ENCODE measurements at regions not wholly inside any gene's neighbourhood (a gene's known extent, or its start where the extent isn't known, plus 50 kb on each side); places are given as distances from the start of the nearest gene placed in this dataset.

DNA sequence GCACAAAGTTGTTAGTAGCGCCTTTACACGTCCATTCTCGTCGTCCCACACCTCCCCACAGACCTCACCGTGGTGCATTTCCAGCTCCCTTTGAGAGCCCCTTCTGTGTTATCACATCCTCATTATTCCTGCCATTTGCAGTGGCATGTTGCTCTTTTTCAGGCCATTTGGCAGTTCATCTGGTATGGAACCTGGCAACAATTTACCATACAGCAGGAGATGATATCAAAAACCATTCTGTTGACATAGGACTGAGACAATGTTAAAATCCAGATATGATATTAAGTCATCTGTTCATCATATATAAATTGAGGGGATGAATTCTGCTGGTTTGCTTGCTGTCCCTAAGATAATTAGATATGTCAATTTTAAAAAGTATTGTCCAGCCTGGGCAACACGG is 83.0 kb downstream of the TMEM174 start:
- no peak overlapping the region for H3K27ac ChIP-seq
- DNase-seq (ENCODE audit: low read depth in 1 of 2, low spot score in 2 of 2) = no peak
- H3K36me3 ChIP-seq = no peaks in the 10 kb centered on the region
- no peaks in the 10 kb centered on the region for H3K9me3 ChIP-seq (replicated peaks)
- H3K27me3 ChIP-seq (replicated peaks) = no peaks in the 10 kb centered on the region
- no peak overlapping the region for H3K4me3 ChIP-seq
- peaks cover 5% of the 10 kb centered on the region; the same call in 1 of the 2 replicates for H3K4me1 ChIP-seq (replicated peaks)

GRCh38 chr5:73254642-73255041 is 81.6 kb downstream of the TMEM174 start:
- no peak overlapping the region for H3K27ac ChIP-seq
- H3K4me1 ChIP-seq (replicated peaks) = peaks cover 5% of the 10 kb centered on the region; the same call in 1 of the 2 replicates
- no peak overlapping the region for H3K4me3 ChIP-seq
- H3K9me3 ChIP-seq (replicated peaks) = no peaks in the 10 kb centered on the region
- no peaks in the 10 kb centered on the region for H3K36me3 ChIP-seq
- DNase-seq (ENCODE audit: low read depth in 1 of 2, low spot score in 2 of 2) = no peak
- no peaks in the 10 kb centered on the region for H3K27me3 ChIP-seq (replicated peaks)

GRCh38 chr5:73253047-73253660 is 80.2 kb downstream of the TMEM174 start:
- no peak for DNase-seq (ENCODE audit: low read depth in 1 of 2, low spot score in 2 of 2)
- H3K27me3 ChIP-seq (replicated peaks) = no peaks in the 10 kb centered on the region

DNA sequence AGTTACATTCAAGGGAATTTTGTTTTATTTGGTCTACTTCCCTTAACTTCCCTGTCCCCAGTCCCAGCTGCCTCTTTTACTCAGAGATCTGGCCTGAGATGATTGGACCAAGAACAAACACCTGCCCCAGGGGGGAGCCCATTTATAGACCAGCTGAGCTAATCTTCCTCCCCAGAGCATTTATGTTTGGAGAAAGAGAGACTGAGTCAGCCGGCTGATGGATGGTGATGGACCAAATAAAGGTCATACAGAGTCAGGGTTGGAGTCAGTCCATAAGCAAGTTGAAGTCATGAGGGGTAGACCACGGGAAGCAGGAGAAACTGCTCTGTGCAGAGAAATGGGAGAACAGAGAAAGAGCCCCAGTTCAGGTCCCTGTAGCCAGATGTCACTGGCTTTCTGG is 77.7 kb downstream of the TMEM174 start:
- no peaks in the 10 kb centered on the region for H3K36me3 ChIP-seq
- H3K27ac ChIP-seq = no peak overlapping the region
- no peak for DNase-seq (ENCODE audit: low read depth in 1 of 2, low spot score in 2 of 2)
- no peak overlapping the region for H3K4me3 ChIP-seq
- no peaks in the 10 kb centered on the region for H3K9me3 ChIP-seq (replicated peaks)
- peaks cover 5% of the 10 kb centered on the region; the same call in 1 of the 2 replicates for H3K4me1 ChIP-seq (replicated peaks)
- no peaks in the 10 kb centered on the region for H3K27me3 ChIP-seq (replicated peaks)

More at GRCh38 chr5:73253047-73253660, 80.2 kb downstream of the TMEM174 start:
- Histone ChIP-seq H3K36me3 (no peaks in the 10 kb centered on the region), H3K4me1 (replicated peaks) (peaks cover 5% of the 10 kb centered on the region; the same call in 1 of the 2 replicates), H3K9me3 (replicated peaks) (no peaks in the 10 kb centered on the region), H3K27ac (no peak overlapping the region), H3K4me3 (no peak overlapping the region)

DNA sequence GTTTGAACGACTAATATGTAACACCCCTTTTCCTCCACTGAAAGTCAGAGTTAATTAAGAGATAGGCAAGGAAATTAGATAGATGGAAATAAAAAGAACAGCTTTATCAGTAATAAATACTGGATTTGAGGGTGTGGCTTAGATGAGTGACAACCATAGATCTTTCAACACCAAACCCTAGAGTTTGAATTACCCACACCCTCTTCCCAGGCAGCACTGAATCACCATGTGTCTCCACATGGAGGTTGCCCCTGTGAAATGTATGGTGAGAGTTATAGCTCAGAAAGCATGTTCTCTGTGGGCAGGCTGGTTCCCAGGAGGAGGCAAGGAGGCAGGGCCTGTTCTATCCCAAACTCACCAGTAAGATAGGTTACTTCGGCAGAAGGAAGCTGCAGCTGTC is 69.7 kb downstream of the TMEM174 start:
- H3K4me1 ChIP-seq (replicated peaks) = no peaks in the 10 kb centered on the region
- no peak overlapping the region for H3K4me3 ChIP-seq
- H3K9me3 ChIP-seq (replicated peaks) = no peaks in the 10 kb centered on the region
- no peak for DNase-seq (ENCODE audit: low read depth in 1 of 2, low spot score in 2 of 2)
- H3K27me3 ChIP-seq (replicated peaks) = no peaks in the 10 kb centered on the region
- no peak overlapping the region for H3K27ac ChIP-seq
- no peaks in the 10 kb centered on the region for H3K36me3 ChIP-seq

GRCh38 chr5:73238873-73239272 is 65.9 kb downstream of the TMEM174 start:
- no peaks in the 10 kb centered on the region for H3K4me1 ChIP-seq (replicated peaks)
- H3K27me3 ChIP-seq (replicated peaks) = no peaks in the 10 kb centered on the region
- H3K27ac ChIP-seq = no peak overlapping the region
- no peak for DNase-seq (ENCODE audit: low read depth in 1 of 2, low spot score in 2 of 2)
- H3K4me3 ChIP-seq = no peak overlapping the region
- no peaks in the 10 kb centered on the region for H3K9me3 ChIP-seq (replicated peaks)
- H3K36me3 ChIP-seq = no peaks in the 10 kb centered on the region

GRCh38 chr5:73236541-73237128 is 63.6 kb downstream of the TMEM174 start:
- H3K4me3 ChIP-seq = no peak overlapping the region
- no peaks in the 10 kb centered on the region for H3K9me3 ChIP-seq (replicated peaks)
- H3K27me3 ChIP-seq (replicated peaks) = no peaks in the 10 kb centered on the region
- H3K36me3 ChIP-seq = no peaks in the 10 kb centered on the region
- no peak overlapping the region for H3K27ac ChIP-seq
- DNase-seq (ENCODE audit: low read depth in 1 of 2, low spot score in 2 of 2) = no peak
- H3K4me1 ChIP-seq (replicated peaks) = peaks cover 16% of the 10 kb centered on the region

- H3K36me3 ChIP-seq = no peaks in the 10 kb centered on the region
- no peaks in the 10 kb centered on the region for H3K27me3 ChIP-seq (replicated peaks)
- no peaks in the 10 kb centered on the region for H3K9me3 ChIP-seq (replicated peaks)
- H3K4me1 ChIP-seq (replicated peaks) = peaks cover 30% of the 10 kb centered on the region
- no peak overlapping the region for H3K4me3 ChIP-seq
- no peak overlapping the region for H3K27ac ChIP-seq
- no peak for DNase-seq (ENCODE audit: low read depth in 1 of 2, low spot score in 2 of 2)
Observed at GRCh38 chr5:73234204-73234555, 61.2 kb downstream of the TMEM174 start.

DNA sequence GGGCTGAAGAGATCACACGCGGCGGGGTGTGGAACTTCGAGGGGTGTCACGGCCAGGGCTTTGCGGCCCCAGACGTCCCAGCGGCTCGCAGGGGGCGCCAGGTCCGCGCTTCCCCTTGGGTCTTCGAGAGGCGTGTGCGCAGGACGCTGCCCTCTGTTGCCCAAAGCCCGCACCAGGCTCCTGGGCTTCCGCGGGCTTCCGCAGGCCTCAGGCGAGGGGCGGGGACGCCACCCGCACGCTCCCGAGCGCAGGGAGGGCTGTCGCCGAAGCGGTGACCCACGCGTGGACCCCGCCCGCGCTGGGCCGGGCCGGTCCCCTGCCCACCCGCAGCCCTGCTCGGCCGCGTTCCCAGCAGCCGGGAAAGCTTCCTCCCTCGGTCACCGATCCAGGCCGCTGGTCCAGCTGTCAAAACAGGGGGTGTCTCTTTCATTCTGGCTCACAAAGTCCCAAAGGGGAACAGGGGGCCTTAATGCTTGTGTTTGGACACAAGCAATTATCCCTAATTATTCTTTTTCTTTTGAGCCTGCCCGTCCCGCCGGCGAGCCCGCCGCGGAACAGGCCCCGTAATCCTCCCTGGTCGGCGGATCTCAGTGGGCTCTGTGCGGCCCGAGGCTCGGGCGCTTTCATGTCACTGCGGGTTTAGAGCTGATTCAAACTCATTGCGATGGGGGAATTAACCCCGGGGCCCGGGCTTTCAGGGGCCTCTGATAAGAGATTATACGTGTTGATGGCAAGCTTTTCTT is 60.6 kb downstream of the TMEM174 start:
- H3K4me1 ChIP-seq (replicated peaks) = peaks cover 33% of the 10 kb centered on the region
- no peaks in the 10 kb centered on the region for H3K9me3 ChIP-seq (replicated peaks)
- H3K27ac ChIP-seq = no peak overlapping the region
- no peaks in the 10 kb centered on the region for H3K36me3 ChIP-seq
- H3K4me3 ChIP-seq = no peak overlapping the region
- no peaks in the 10 kb centered on the region for H3K27me3 ChIP-seq (replicated peaks)
- no peak for DNase-seq (ENCODE audit: low read depth in 1 of 2, low spot score in 2 of 2)

- Histone ChIP-seq H3K27me3 (replicated peaks) (no peaks in the 10 kb centered on the region), H3K4me3 (no peak overlapping the region)
Observed at GRCh38 chr5:73233053-73233460, 60.1 kb downstream of the TMEM174 start.

DNA sequence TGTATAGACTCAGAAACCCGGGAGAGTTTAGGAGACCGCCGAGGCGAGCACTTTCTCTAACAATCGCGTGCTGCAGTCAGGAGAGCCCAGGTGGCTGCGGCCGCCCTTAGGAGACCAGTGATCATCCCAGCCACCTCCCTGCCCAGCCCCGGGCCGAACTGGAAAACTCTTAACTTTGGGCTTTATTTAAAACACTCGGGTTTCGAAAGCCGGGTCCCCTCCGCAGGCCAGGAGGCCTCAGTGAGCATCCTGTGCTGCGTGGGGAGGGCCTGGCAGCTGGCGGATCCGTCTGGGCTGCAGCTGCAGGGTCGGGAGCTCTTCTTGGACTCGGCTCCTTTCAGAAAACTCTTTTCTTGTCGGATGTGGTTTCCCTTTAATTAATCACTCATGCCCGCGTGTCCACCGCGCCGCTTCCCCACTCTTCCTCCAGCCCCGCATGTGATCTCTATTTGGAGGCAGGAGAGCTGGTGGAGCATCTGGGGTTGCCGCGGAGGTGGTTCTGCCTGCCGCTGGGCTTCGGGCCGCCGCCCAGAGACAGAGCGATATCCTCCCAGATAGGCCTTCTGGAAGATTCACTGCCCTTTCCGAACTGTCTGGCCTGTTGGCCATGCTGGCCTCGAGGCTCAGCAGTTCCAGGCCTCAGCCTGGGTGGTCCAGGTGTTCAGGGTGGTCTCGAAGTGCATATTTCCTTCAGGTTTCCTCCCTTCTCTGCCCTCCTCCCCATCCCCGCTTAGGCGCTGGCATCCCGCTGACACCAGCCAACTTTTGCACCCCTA is 59.5 kb downstream of the TMEM174 start:
- H3K4me3 ChIP-seq = peak overlapping the region; percentile 7
- H3K4me1 ChIP-seq (replicated peaks) = peaks cover 33% of the 10 kb centered on the region
- peak in 1 of 2 experiments; percentile 33 for DNase-seq (ENCODE audit: low read depth in 1 of 2, low spot score in 2 of 2)
- H3K9me3 ChIP-seq (replicated peaks) = no peaks in the 10 kb centered on the region
- peak overlapping the region; percentile 1; the same call in 1 of the 2 replicates for H3K27ac ChIP-seq
- no peaks in the 10 kb centered on the region for H3K27me3 ChIP-seq (replicated peaks)
- H3K36me3 ChIP-seq = no peaks in the 10 kb centered on the region

More at GRCh38 chr5:73233053-73233460, 60.1 kb downstream of the TMEM174 start:
- peaks cover 33% of the 10 kb centered on the region for H3K4me1 ChIP-seq (replicated peaks)
- H3K27ac ChIP-seq = no peak overlapping the region
- H3K9me3 ChIP-seq (replicated peaks) = no peaks in the 10 kb centered on the region
- DNase-seq (ENCODE audit: low read depth in 1 of 2, low spot score in 2 of 2) = no peak
- H3K36me3 ChIP-seq = no peaks in the 10 kb centered on the region

DNA sequence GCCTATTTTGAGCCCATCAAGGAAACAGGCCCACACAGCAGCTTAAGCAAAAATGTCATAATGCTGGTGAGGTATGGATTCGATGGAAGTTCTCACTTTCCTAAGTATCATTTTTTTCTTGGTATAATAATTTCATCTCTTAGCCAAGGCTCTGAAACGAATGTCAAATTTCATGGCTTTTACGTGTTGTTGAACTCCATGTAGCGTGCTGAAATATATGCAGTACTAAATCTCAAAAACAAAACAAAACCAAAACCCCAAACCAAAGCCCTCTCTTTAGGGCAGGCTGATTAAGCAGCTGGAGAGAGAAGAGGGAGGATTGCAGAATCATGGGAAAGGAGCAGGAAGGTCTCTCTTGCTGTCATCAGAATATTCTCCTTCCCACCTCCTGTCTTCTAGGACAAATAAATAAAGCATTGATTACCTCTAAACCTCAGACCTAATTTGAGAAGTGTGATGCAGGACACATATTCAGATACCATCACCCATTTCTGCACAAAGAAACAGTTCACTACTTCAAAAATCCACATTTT is 58.3 kb downstream of the TMEM174 start:
- no peaks in the 10 kb centered on the region for H3K36me3 ChIP-seq
- no peak for DNase-seq (ENCODE audit: low read depth in 1 of 2, low spot score in 2 of 2)
- H3K4me1 ChIP-seq (replicated peaks) = peaks cover 33% of the 10 kb centered on the region
- no peaks in the 10 kb centered on the region for H3K27me3 ChIP-seq (replicated peaks)
- H3K4me3 ChIP-seq = no peak overlapping the region
- H3K9me3 ChIP-seq (replicated peaks) = no peaks in the 10 kb centered on the region
- H3K27ac ChIP-seq = no peak overlapping the region

Data from SJSA1 (cell line).